Hepatocyte (in vitro differentiated cells): ENCODE measurements at regions not wholly inside any gene's neighbourhood (a gene's known extent, or its start where the extent isn't known, plus 50 kb on each side); places are given as distances from the start of the nearest gene placed in this dataset.

Source experiments
- DNase-seq: peaks from one replicate; pipeline ENCODE4 v3.0.0-alpha.2; 2016; ENCODE audit warnings: low spot score
- H2AFZ ChIP-seq: fragments of 200-600 bp; sonication (generic); 2 replicates; pipeline ENCODE4 v1.6.0; 2016; ENCODE audit warnings: antibody characterized with exemption, mild to moderate bottlenecking
- H3K27ac ChIP-seq: fragments of 200-600 bp; sonication (generic); 2 replicates; pipeline ENCODE4 v1.5.1; 2016; ENCODE audit warnings: mild to moderate bottlenecking
- H3K27me3 ChIP-seq: fragments of 200-600 bp; sonication (generic); 2 replicates; pipeline ENCODE4 v1.6.1; 2016
- H3K36me3 ChIP-seq: fragments of 200-600 bp; sonication (generic); replicated peaks from 2 replicates; pipeline ENCODE4 v1.5.1; 2016; ENCODE audit warnings: low read depth; ENCODE audit not compliant: insufficient read depth
- H3K4me1 ChIP-seq: fragments of 200-600 bp; sonication (generic); 2 replicates; pipeline ENCODE4 v1.5.1; 2016; ENCODE audit warnings: mild to moderate bottlenecking, moderate library complexity; ENCODE audit not compliant: insufficient read depth
- H3K4me2 ChIP-seq: fragments of 200-600 bp; sonication (generic); 2 replicates; pipeline ENCODE4 v1.6.0; 2016
- H3K4me3 ChIP-seq: fragments of 200-600 bp; sonication (generic); 2 replicates; pipeline ENCODE4 v1.5.1; 2016; ENCODE audit warnings: mild to moderate bottlenecking
- H3K79me2 ChIP-seq: fragments of 200-600 bp; sonication (generic); 2 replicates; pipeline ENCODE4 v1.6.0; 2017; ENCODE audit warnings: mild to moderate bottlenecking
- H3K9me2 ChIP-seq: fragments of 200-600 bp; sonication (generic); replicated peaks from 2 replicates; pipeline ENCODE4 v1.6.0; 2017; ENCODE audit warnings: mild to moderate bottlenecking; ENCODE audit not compliant: insufficient read depth
- H3K9me3 ChIP-seq: fragments of 200-600 bp; sonication (generic); 2 replicates; pipeline ENCODE4 v1.5.1; 2016; ENCODE audit warnings: low read depth, mild to moderate bottlenecking
- H4K20me1 ChIP-seq: fragments of 200-600 bp; sonication (generic); 2 replicates; pipeline ENCODE4 v1.6.0; 2016; ENCODE audit warnings: mild to moderate bottlenecking; ENCODE audit not compliant: insufficient read depth, poor library complexity, severe bottlenecking
- CTCF ChIP-seq: fragments of 200-600 bp; sonication (generic); IDR thresholded peaks from 2 replicates; pipeline ENCODE4 v1.5.1; 2016; ENCODE audit warnings: antibody characterized with exemption, mild to moderate bottlenecking; ENCODE audit not compliant: poor library complexity
- EZH2 ChIP-seq: fragments of 200-600 bp; sonication (generic); IDR thresholded peaks from 2 replicates; pipeline ENCODE4 v1.6.1; 2016; ENCODE audit warnings: antibody characterized with exemption, mild to moderate bottlenecking, borderline replicate concordance
- EZH2phosphoT487 ChIP-seq: fragments of 200-600 bp; sonication (generic); IDR thresholded peaks from one replicate; pipeline ENCODE4 v1.6.1; 2018; ENCODE audit warnings: antibody characterized with exemption, mild to moderate bottlenecking, low read depth, moderate library complexity; ENCODE audit not compliant: unreplicated experiment, severe bottlenecking
- WGBS: methylation state at CpG from one replicate; pipeline ENCODE4 v1.1.6; 2016; ENCODE audit warnings: low lambda C conversion rate; ENCODE audit errors: missing lambda C conversion rate; 5-methylcytosine and 5-hydroxymethylcytosine counted together

GRCh38 chr1:234942012-234942332 lies 186.7 kb downstream of the TOMM20 start:
- Histone ChIP-seq H2AFZ (no peak overlapping the region), H3K4me1 (no peaks in the 10 kb centered on the region), H3K4me2 (no peak overlapping the region), H3K4me3 (no peak overlapping the region), H3K27ac (no peak overlapping the region), H3K79me2 (no peaks in the 10 kb centered on the region), H3K27me3 (no peaks in the 10 kb centered on the region), H3K9me2 (no peaks in the 10 kb centered on the region), H3K9me3 (no peaks in the 10 kb centered on the region), H4K20me1 (no peaks in the 10 kb centered on the region), H3K36me3 (no peaks in the 10 kb centered on the region)
- no peak for DNase-seq
- TF ChIP-seq EZH2 (no peak), CTCF (no peak), EZH2phosphoT487 (no peak)
- WGBS, result 88% methylated on average over 4 of the region's 4 CpGs

- H3K9me2 ChIP-seq, result no peaks in the 10 kb centered on the region
- H3K4me2 ChIP-seq, result no peak overlapping the region
- H3K27ac ChIP-seq, result no peak overlapping the region
- no peak for DNase-seq
- no peak overlapping the region for H3K4me3 ChIP-seq
- 90% methylated on average over 3 of the region's 3 CpGs for WGBS
- no peaks in the 10 kb centered on the region for H3K79me2 ChIP-seq
- H3K27me3 ChIP-seq, result no peaks in the 10 kb centered on the region
- H3K4me1 ChIP-seq, result no peaks in the 10 kb centered on the region
- no peak overlapping the region for H2AFZ ChIP-seq
- H4K20me1 ChIP-seq, result no peaks in the 10 kb centered on the region
- no peak for TF ChIP-seq EZH2phosphoT487
- no peak for TF ChIP-seq CTCF
- TF ChIP-seq EZH2, result no peak
- no peaks in the 10 kb centered on the region for H3K9me3 ChIP-seq
- no peaks in the 10 kb centered on the region for H3K36me3 ChIP-seq
These were observed 187.2 kb downstream of the TOMM20 start for GRCh38 chr1:234941321-234942011.

GRCh38 chr1:234940841-234941240 lies 187.8 kb downstream of the TOMM20 start:
- Histone ChIP-seq H3K36me3 (no peaks in the 10 kb centered on the region), H3K9me2 (no peaks in the 10 kb centered on the region), H3K27me3 (no peaks in the 10 kb centered on the region), H3K4me3 (no peak overlapping the region), H3K4me1 (no peaks in the 10 kb centered on the region), H3K79me2 (no peaks in the 10 kb centered on the region), H3K4me2 (no peak overlapping the region), H3K9me3 (no peaks in the 10 kb centered on the region), H4K20me1 (no peaks in the 10 kb centered on the region), H2AFZ (no peak overlapping the region), H3K27ac (no peak overlapping the region)
- 98% methylated on average over 7 of the region's 7 CpGs for WGBS
- no peak for DNase-seq
- TF ChIP-seq CTCF, result no peak
- no peak for TF ChIP-seq EZH2
- no peak for TF ChIP-seq EZH2phosphoT487

- H3K4me1 ChIP-seq, result no peaks in the 10 kb centered on the region
- H3K9me2 ChIP-seq, result no peaks in the 10 kb centered on the region
- H3K4me2 ChIP-seq, result no peak overlapping the region
- no peak for TF ChIP-seq EZH2
- TF ChIP-seq EZH2phosphoT487, result no peak
- TF ChIP-seq CTCF, result no peak
- H3K9me3 ChIP-seq, result no peaks in the 10 kb centered on the region
- no peak overlapping the region for H2AFZ ChIP-seq
- no peaks in the 10 kb centered on the region for H3K79me2 ChIP-seq
- H3K27ac ChIP-seq, result no peak overlapping the region
- H4K20me1 ChIP-seq, result no peaks in the 10 kb centered on the region
- no peaks in the 10 kb centered on the region for H3K27me3 ChIP-seq
- DNase-seq, result no peak
- no peak overlapping the region for H3K4me3 ChIP-seq
- H3K36me3 ChIP-seq, result no peaks in the 10 kb centered on the region
- WGBS, result 70% methylated on average over 7 of the region's 7 CpGs
These were observed 189.7 kb downstream of the TOMM20 start for GRCh38 chr1:234938924-234939323.
